ENCODE measurements at regions not wholly inside any gene's neighbourhood (a gene's known extent, or its start where the extent isn't known, plus 50 kb on each side); places are given as distances from the start of the nearest gene placed in this dataset.
"Not testable (repeated sequence)": the region's sequence is repeated elsewhere in the genome, so short reads cannot be mapped to it uniquely, and the experiment has no call there.

GRCh38 chr16:33583702-33584101 is 124.3 kb downstream of the TP53TG3F start:
- H3K4me3 ChIP-seq; H3K36me3 ChIP-seq; ATAC-seq (ENCODE audit: low FRiP score in 2 of 2); H3K27me3 ChIP-seq; H3K4me1 ChIP-seq; H3K27ac ChIP-seq; H3K9me3 ChIP-seq; DNase-seq: not testable (repeated sequence)
- WGBS, 2 donors: no CpG with 5 or more reads among the region's 4 CpGs

- H3K4me1 ChIP-seq, DNase-seq, H3K27ac ChIP-seq, H3K27me3 ChIP-seq, H3K9me3 ChIP-seq, H3K4me3 ChIP-seq, H3K36me3 ChIP-seq: not testable (repeated sequence)
- ATAC-seq (ENCODE audit: low FRiP score in 2 of 2): peak in 1 of 2 donors; percentile 30
- WGBS, 2 donors: no CpG with 5 or more reads among the region's 8 CpGs
Measured at GRCh38 chr16:33588589-33588988, 129.2 kb downstream of the TP53TG3F start.

- H3K36me3 ChIP-seq, H3K4me1 ChIP-seq, H3K27me3 ChIP-seq, H3K27ac ChIP-seq, H3K4me3 ChIP-seq, H3K9me3 ChIP-seq: not testable (repeated sequence)
- DNase-seq (peak in 1 of 2 donors; percentile 67), ATAC-seq (ENCODE audit: low FRiP score in 2 of 2) (peak; percentile 30 to 35)
- 100% methylated on average over 4 of the region's 6 CpGs; no CpG with 5 or more reads in 1 of the 2 donors for WGBS, 2 donors
Measured at GRCh38 chr16:33593344-33593743, 133.9 kb downstream of the TP53TG3F start.

- H3K27me3 ChIP-seq: not testable (repeated sequence)
- ATAC-seq (ENCODE audit: low FRiP score in 2 of 2): peak in 1 of 2 donors; percentile 34
- WGBS, 2 donors: no CpG with 5 or more reads among the region's 7 CpGs
Measured at GRCh38 chr16:33595074-33595473, 135.7 kb downstream of the TP53TG3F start.

DNA sequence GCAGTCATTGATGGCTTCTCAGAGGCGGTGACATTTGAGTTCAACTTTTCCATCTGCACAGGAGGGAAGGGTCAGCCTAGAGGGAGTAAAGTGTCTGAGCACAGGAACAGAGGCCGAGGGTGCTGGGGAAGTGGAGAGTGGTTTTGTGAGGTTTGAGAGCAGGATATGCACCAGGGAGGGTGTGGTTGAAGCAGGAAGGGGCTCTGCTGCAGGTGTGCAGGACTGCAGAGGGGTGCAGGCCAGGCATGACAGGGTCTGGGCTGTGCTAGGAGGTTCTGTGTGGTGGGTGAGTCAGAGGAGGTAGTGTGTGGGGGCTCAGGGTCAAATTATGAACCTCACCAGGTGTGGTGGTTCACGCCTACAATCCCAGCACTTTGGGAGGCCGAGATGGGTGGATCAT is 141.6 kb downstream of the TP53TG3F start:
- not testable (repeated sequence) for ATAC-seq (ENCODE audit: low FRiP score in 2 of 2); H3K27ac ChIP-seq; DNase-seq

More at GRCh38 chr16:33595074-33595473, 135.7 kb downstream of the TP53TG3F start:
- DNase-seq, H3K27ac ChIP-seq, H3K36me3 ChIP-seq, H3K4me3 ChIP-seq, H3K4me1 ChIP-seq, H3K9me3 ChIP-seq: not testable (repeated sequence)

GRCh38 chr16:33623535-33624077 is 164.2 kb downstream of the TP53TG3F start:
- H3K4me1 ChIP-seq; H3K36me3 ChIP-seq; DNase-seq; ATAC-seq (ENCODE audit: low FRiP score in 2 of 2); H3K27me3 ChIP-seq; H3K27ac ChIP-seq; H3K4me3 ChIP-seq; H3K9me3 ChIP-seq: not testable (repeated sequence)
- WGBS, 2 donors: 44 to 51% methylated on average over 2 to 4 of the region's 4 CpGs

More for the DNA sequence above, 141.6 kb downstream of the TP53TG3F start:
- H3K36me3 ChIP-seq, H3K27me3 ChIP-seq, H3K4me1 ChIP-seq, H3K4me3 ChIP-seq, H3K9me3 ChIP-seq: not testable (repeated sequence)
- WGBS, 2 donors: 60% methylated on average over 1 of the region's 4 CpGs; no CpG with 5 or more reads in 1 of the 2 donors

GRCh38 chr16:33628895-33629294 is 169.5 kb downstream of the TP53TG3F start:
- not testable (repeated sequence) for H3K27ac ChIP-seq; H3K4me3 ChIP-seq; H3K9me3 ChIP-seq; H3K27me3 ChIP-seq; ATAC-seq (ENCODE audit: low FRiP score in 2 of 2); DNase-seq; H3K4me1 ChIP-seq; H3K36me3 ChIP-seq
- WGBS, 2 donors: 65 to 79% methylated on average over 6 of the region's 6 CpGs

- peak in 1 of 2 donors; percentile 57 for ATAC-seq (ENCODE audit: low FRiP score in 2 of 2)
- 79 to 86% methylated on average over 4 of the region's 4 CpGs for WGBS, 2 donors
- not testable (repeated sequence) for H3K27ac ChIP-seq, H3K27me3 ChIP-seq, H3K9me3 ChIP-seq, H3K36me3 ChIP-seq, H3K4me3 ChIP-seq, H3K4me1 ChIP-seq
- peak in 1 of 2 donors; percentile 35 for DNase-seq
Measured at GRCh38 chr16:33631713-33632112, 172.3 kb downstream of the TP53TG3F start.

- not testable (repeated sequence) for H3K27me3 ChIP-seq; H3K36me3 ChIP-seq; H3K4me3 ChIP-seq; H3K9me3 ChIP-seq; H3K27ac ChIP-seq; DNase-seq; ATAC-seq (ENCODE audit: low FRiP score in 2 of 2); H3K4me1 ChIP-seq
- 79 to 83% methylated on average over 2 of the region's 3 CpGs for WGBS, 2 donors
Measured at GRCh38 chr16:33634057-33634456, 174.6 kb downstream of the TP53TG3F start.

GRCh38 chr16:33636760-33637159 is 177.3 kb downstream of the TP53TG3F start:
- not testable (repeated sequence) for H3K27ac ChIP-seq; H3K4me3 ChIP-seq; H3K4me1 ChIP-seq; DNase-seq; H3K9me3 ChIP-seq; H3K36me3 ChIP-seq; ATAC-seq (ENCODE audit: low FRiP score in 2 of 2); H3K27me3 ChIP-seq

DNA sequence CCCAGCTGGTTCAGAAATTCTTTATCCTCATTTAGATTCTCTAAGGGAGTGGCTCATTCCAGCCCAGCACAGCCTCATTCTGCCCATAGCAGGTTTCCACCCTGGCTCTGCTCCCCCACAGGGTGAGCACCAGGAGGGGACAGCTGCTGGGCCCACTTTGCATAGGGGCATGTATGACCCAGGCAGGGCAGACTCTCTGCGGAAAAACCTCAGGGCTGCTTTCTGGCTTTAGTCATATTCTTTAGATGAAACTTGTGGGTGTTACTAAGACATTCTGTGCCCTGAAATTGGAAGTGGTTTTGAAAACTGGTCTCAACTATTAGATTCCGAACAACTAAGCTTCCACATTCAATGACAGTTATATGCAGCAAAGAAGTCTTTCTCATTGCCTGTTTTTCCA is 183.9 kb downstream of the TP53TG3F start:
- not testable (repeated sequence) for ATAC-seq (ENCODE audit: low FRiP score in 2 of 2); H3K36me3 ChIP-seq; H3K4me3 ChIP-seq; H3K4me1 ChIP-seq; H3K9me3 ChIP-seq; H3K27me3 ChIP-seq; DNase-seq; H3K27ac ChIP-seq
- 75 to 94% methylated on average over 2 of the region's 2 CpGs for WGBS, 2 donors

DNA sequence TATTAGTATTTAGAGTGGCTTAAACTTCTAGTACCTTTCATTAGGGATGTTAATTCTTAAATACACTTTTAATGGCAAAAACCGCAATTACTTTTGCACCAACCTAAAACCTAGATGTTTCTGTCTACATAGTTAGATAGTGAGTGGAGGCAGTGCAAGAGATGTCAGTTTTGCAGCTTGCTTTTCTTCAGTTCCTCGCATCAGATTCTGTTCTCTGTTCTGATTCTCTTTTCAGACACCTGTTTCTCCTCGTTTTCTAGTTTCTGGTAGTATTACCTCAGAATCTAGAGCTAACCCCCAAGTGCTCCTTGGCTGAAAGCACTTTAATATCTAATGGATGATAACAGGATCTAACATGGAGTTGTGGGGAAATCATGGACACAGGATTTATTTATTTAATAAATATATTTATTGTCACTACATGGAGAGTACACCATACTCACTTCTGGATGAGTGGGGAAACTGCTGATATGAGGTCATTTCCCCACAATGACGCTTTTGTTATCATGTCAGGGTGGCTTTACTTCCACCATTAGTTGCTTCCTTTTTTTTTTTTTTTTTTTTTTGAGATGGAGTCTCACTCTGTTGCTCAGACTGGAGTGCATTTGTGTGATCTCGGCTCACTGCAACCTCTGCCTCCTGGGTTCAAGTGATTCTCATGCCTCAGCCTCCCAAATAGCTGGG is 184.4 kb downstream of the TP53TG3F start:
- not testable (repeated sequence) for H3K9me3 ChIP-seq; H3K27me3 ChIP-seq; H3K4me3 ChIP-seq; H3K27ac ChIP-seq; DNase-seq; H3K36me3 ChIP-seq; ATAC-seq (ENCODE audit: low FRiP score in 2 of 2); H3K4me1 ChIP-seq
- WGBS, 2 donors: 48 to 55% methylated on average over 5 of the region's 5 CpGs

- not testable (repeated sequence) for H3K9me3 ChIP-seq; H3K4me1 ChIP-seq; H3K27me3 ChIP-seq; H3K4me3 ChIP-seq; DNase-seq; H3K36me3 ChIP-seq; ATAC-seq (ENCODE audit: low FRiP score in 2 of 2); H3K27ac ChIP-seq
- WGBS, 2 donors: 47 to 57% methylated on average over 2 of the region's 2 CpGs
Measured at GRCh38 chr16:33646386-33646785, 187.0 kb downstream of the TP53TG3F start.

DNA sequence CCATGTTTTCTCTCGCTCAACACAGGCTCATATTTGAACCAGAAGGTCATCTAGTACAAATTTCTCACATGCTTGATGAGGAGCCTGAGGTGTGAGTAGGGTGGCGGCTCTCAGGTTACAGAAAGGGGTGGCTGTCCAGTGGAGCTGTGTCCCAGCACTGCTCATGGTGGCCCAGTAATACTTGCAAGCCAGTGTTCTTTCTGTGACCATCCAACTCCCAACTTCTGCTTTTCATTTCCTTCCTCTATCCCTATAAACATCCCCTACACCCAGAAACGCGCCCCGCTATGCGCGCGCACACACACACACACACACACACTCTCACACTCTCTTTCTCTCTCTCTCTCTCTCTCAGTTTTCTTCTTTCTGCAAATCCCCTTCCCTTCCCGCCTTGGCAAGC is 196.3 kb downstream of the TP53TG3F start:
- H3K4me1 ChIP-seq, H3K27me3 ChIP-seq, DNase-seq, H3K9me3 ChIP-seq, H3K36me3 ChIP-seq, H3K27ac ChIP-seq, H3K4me3 ChIP-seq: not testable (repeated sequence)
- peak; percentile 23 to 26 for ATAC-seq (ENCODE audit: low FRiP score in 2 of 2)
- WGBS, 2 donors: 48 to 77% methylated on average over 5 to 6 of the region's 9 CpGs
